Endothelial cell of umbilical vein (primary cell): ENCODE measurements at regions not wholly inside any gene's neighbourhood (a gene's known extent, or its start where the extent isn't known, plus 50 kb on each side); places are given as distances from the start of the nearest gene placed in this dataset.
"Not testable (repeated sequence)": the region's sequence is repeated elsewhere in the genome, so short reads cannot be mapped to it uniquely, and the experiment has no call there.

Source experiments
- EZH2 ChIP-seq: IDR thresholded peaks from 2 replicates; pipeline ENCODE4 v1.6.1; 2012; ENCODE audit warnings: borderline replicate concordance, low read depth, mild to moderate bottlenecking, moderate library complexity, low read length, inconsistent platforms; ENCODE audit not compliant: severe bottlenecking
- FOS ChIP-seq: IDR thresholded peaks from 2 replicates; pipeline ENCODE4 v1.6.1; 2011; ENCODE audit warnings: mild to moderate bottlenecking, low read length, moderate library complexity, borderline replicate concordance; ENCODE audit not compliant: insufficient read depth
- GATA2 ChIP-seq: IDR thresholded peaks from 2 replicates; pipeline ENCODE4 v1.7.0; 2011; ENCODE audit warnings: low read depth, mild to moderate bottlenecking, moderate library complexity, mixed read lengths, low read length; ENCODE audit not compliant: insufficient read length, insufficient read depth
- JUN ChIP-seq: IDR thresholded peaks from 2 replicates; pipeline ENCODE4 v1.6.1; 2011; ENCODE audit warnings: borderline replicate concordance, low read depth; ENCODE audit not compliant: insufficient read length, insufficient read depth
- MYC ChIP-seq: IDR thresholded peaks from one replicate; pipeline ENCODE4 v1.6.1; 2011; ENCODE audit warnings: mild to moderate bottlenecking, low read depth, low read length
- POLR2A ChIP-seq: IDR thresholded peaks from 2 replicates; pipeline ENCODE4 v1.6.1; 2012; ENCODE audit warnings: low read depth, mild to moderate bottlenecking, control low read depth, low read length
- POLR2AphosphoS5 ChIP-seq: IDR thresholded peaks from 2 replicates; pipeline ENCODE4 v1.6.1; 2012; ENCODE audit warnings: low read depth, mild to moderate bottlenecking, control low read depth, low read length, moderate library complexity; ENCODE audit not compliant: insufficient read depth
- TF ChIP-seq, protein P1 (sequence below), 2 donors: IDR thresholded peaks; 1 replicate in 1 of 2; 2 replicates in 1 of 2; pipeline ENCODE4 v1.5.1; 2011; ENCODE audit warnings: low read length in 2 of 2, mild to moderate bottlenecking in 2 of 2, moderate library complexity in 2 of 2, control low read depth in 1 of 2, inconsistent platforms in 1 of 2, low read depth in 1 of 2; ENCODE audit not compliant: insufficient read depth in 1 of 2; ENCODE audit errors: extremely low read depth in 1 of 2
- TF ChIP-seq, protein P2 (sequence below): IDR thresholded peaks from 2 replicates; pipeline ENCODE4 v1.6.1; 2011; ENCODE audit not compliant: insufficient read depth, insufficient read length

DNA sequence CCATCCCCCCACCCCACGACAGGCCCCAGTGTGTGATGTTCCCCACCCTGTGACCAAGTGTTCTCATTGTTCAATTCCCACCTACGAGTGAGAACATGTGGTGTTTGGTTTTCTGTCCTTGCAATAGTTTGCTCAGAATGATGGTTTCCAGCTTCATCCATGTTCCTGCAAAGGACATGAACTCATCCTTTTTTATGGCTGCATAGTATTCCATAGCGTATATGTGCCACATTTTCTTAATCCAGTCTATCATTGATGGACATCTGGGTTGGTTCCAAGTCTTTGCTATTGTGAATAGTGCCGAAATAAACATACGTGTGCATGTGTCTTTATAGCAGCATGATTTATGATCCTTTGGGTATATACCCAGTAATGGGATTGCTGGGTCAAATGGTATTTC, 132.5 kb downstream of the EBLN2 start:
- not testable (repeated sequence) for TF ChIP-seq POLR2AphosphoS5, POLR2A, JUN, EZH2, MYC, GATA2, FOS
- TF ChIP-seq, protein P1, sequence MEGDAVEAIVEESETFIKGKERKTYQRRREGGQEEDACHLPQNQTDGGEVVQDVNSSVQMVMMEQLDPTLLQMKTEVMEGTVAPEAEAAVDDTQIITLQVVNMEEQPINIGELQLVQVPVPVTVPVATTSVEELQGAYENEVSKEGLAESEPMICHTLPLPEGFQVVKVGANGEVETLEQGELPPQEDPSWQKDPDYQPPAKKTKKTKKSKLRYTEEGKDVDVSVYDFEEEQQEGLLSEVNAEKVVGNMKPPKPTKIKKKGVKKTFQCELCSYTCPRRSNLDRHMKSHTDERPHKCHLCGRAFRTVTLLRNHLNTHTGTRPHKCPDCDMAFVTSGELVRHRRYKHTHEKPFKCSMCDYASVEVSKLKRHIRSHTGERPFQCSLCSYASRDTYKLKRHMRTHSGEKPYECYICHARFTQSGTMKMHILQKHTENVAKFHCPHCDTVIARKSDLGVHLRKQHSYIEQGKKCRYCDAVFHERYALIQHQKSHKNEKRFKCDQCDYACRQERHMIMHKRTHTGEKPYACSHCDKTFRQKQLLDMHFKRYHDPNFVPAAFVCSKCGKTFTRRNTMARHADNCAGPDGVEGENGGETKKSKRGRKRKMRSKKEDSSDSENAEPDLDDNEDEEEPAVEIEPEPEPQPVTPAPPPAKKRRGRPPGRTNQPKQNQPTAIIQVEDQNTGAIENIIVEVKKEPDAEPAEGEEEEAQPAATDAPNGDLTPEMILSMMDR (IDR thresholded peaks at IDR 0.05; ENCODE audit: extremely low read depth in 1 of 2, insufficient read depth in 1 of 2, low read depth in 1 of 2, low read length in 2 of 2), result not testable (repeated sequence)
- TF ChIP-seq, protein P2, sequence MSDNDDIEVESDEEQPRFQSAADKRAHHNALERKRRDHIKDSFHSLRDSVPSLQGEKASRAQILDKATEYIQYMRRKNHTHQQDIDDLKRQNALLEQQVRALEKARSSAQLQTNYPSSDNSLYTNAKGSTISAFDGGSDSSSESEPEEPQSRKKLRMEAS, result not testable (repeated sequence)
